Fibroblast of pulmonary artery (primary cell): ENCODE measurements at regions not wholly inside any gene's neighbourhood (a gene's known extent, or its start where the extent isn't known, plus 50 kb on each side); places are given as distances from the start of the nearest gene placed in this dataset.

ENCODE experiments used
- DNase-seq: peaks from one replicate; pipeline ENCODE4 v3.0.0-alpha.2; 2010; ENCODE audit warnings: low read depth
- H3K4me3 ChIP-seq: replicated peaks from 2 replicates; pipeline ENCODE4 v1.5.1; 2011; ENCODE audit warnings: low read depth, mild to moderate bottlenecking, control low read depth, low read length, moderate library complexity
- CTCF ChIP-seq: IDR thresholded peaks from 2 replicates; pipeline ENCODE4 v1.5.1; 2011; ENCODE audit warnings: mild to moderate bottlenecking, control low read depth, low read length, inconsistent platforms; ENCODE audit errors: missing control alignments

- no peak for TF ChIP-seq CTCF
- no peak overlapping the region for H3K4me3 ChIP-seq
- no peak for DNase-seq
Measured at GRCh38 chr4:37126051-37126450, 118.5 kb upstream of the NWD2 start.

GRCh38 chr4:37130465-37130864 is 114.1 kb upstream of the NWD2 start:
- no peak for TF ChIP-seq CTCF
- DNase-seq, result no peak
- H3K4me3 ChIP-seq, result no peak overlapping the region

GRCh38 chr4:37132351-37132974 is 112.1 kb upstream of the NWD2 start:
- no peak overlapping the region for H3K4me3 ChIP-seq
- DNase-seq, result no peak
- no peak for TF ChIP-seq CTCF

DNA sequence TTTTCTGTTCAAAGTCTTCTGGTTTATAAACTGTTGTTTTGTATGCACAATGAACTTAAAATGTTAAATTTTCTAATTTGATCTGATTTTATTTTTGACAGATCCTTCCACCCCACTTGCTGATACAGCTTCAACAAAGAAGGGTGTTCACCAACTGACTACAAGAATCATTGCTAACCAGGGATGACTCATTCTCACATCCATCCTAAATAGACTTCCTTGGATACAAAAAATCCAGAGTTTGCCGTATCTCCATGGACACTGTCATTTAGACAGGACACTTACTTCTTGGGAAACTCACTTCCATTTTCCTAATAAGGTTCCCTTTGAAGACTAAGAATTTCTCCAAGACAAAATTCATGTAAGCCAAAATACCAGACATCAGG is 111.6 kb upstream of the NWD2 start:
- no peak overlapping the region for H3K4me3 ChIP-seq
- no peak for DNase-seq
- no peak for TF ChIP-seq CTCF

- no peak overlapping the region for H3K4me3 ChIP-seq
- no peak for DNase-seq
- no peak for TF ChIP-seq CTCF
Measured at GRCh38 chr4:37138019-37138653, 106.4 kb upstream of the NWD2 start.

GRCh38 chr4:37138789-37139188 is 105.8 kb upstream of the NWD2 start:
- H3K4me3 ChIP-seq, result no peak overlapping the region
- no peak for DNase-seq
- TF ChIP-seq CTCF, result no peak

- no peak for TF ChIP-seq CTCF
Measured at GRCh38 chr4:37139987-37140386, 104.6 kb upstream of the NWD2 start.

More at GRCh38 chr4:37139987-37140386, 104.6 kb upstream of the NWD2 start:
- DNase-seq, result no peak
- no peak overlapping the region for H3K4me3 ChIP-seq
